Renal cortical epithelial cell (primary cell): ENCODE measurements at regions not wholly inside any gene's neighbourhood (a gene's known extent, or its start where the extent isn't known, plus 50 kb on each side); places are given as distances from the start of the nearest gene placed in this dataset.

ENCODE experiments used
- DNase-seq: peaks from one replicate; pipeline ENCODE4 v3.0.0-alpha.2; 2011; ENCODE audit warnings: low read depth

DNA sequence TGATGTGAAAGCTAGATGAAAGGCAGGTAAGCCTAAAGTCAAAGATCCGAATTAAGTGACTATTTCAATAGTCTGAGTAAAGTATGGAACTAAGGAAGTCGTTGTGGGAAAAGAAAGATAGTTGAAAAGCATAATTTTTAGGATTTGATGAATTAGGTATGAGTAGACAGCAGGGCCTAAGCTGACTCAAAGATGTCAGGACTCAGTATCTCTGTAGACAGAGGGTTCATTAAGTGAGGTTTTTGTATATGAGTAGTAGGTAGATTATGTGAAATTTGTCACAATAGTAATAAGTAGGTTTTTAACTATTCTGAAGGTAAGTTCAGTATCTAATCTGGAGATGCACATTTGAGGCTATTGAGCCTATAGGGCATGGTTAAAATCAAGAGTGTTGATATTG, 196.4 kb downstream of the RASSF9 start:
- DNase-seq: peak; percentile 22

DNA sequence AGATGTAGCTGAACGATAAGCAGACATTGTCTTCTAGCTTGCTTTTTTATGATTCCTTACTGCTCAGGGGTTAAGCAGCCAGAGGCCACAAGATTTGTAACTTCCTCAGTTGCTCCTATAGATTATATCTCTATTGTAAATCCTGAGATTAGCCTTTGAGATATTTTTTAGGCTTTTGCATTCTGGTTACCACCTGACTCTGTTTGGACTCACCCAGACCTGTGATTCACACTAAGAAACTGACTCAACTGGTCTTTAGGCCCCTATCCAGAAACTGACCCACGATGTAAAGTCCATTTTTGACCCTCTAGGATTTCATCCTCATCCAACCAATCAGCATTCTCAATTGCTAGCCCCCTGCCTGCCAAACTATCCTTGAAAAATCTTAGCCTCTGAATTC, 194.4 kb downstream of the RASSF9 start:
- DNase-seq: no peak

DNA sequence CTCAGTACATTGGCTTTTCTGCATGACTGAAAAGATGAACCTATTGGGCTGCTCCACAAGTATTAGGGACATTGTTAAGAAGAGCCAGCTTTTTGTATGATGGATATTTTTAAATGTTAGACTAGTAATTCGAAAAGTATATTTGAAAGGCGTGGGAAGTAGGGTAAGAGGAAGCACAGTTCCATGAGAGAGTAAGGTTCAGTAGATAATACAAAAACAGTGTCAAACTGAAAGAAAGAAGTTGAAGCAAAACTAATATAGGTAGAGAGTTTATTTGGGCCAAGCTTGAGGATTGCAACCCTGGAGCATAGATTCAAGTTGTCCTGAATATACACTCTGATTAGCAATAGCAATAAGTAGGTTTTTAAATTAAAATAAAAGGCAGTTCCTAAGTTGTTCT, 193.9 kb downstream of the RASSF9 start:
- no peak for DNase-seq

DNA sequence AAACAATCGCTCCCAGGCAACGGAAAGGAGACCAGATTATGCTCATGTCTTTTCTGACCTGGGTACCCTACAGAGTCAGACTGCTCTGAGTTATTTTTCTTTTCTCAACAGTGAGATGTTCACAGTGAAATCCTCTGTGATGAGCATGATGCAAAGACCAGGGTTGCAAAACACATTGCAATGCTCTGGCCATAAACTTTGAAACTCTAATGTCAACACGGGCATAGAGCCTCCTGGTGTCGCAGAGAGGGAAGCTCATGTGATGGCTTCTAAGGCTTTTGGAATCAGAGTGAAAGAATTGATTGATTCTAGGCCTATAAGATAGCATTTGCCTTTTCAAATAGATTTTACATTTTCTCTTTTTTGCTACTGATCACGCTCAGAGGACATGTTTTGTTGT, 193.4 kb downstream of the RASSF9 start:
- peak; percentile 22 for DNase-seq

- DNase-seq: no peak
Observed at GRCh38 chr12:85644508-85644907, 191.7 kb downstream of the RASSF9 start.

DNA sequence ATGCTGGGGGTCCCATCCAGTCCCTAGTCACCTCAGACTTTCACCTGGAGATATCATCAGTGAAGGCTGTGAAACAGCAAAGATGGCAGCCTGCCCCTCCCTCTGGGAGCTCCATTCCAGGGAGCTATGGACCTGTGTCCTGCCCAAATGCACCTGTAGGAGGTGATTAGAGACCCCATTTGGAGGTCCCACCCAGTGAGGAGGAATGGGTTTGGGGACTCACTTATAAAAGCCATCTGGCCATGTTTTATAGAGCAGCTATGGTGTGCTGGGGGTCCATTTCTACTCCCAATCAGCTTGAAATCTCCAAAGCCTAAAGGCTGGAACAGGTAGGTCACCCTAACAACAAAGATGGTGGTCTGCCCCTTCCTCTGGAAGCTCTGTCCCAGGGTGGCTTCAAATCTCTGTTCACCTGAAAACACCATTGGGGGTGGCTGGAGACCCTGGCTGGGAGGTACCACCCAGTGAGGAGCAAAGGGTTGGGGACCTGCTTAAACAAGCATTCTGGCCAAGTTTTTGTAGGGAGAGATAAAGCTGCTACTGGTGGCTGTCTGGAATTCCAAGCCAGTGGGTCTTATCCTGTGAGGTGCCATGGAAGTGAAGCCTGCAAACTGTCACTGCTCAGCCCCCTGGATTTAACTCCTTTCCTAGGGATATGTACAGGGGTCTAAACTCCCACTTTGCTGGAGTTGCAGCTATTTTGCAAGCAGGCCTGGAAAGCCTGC, 182.3 kb downstream of the RASSF9 start:
- no peak for DNase-seq

DNA sequence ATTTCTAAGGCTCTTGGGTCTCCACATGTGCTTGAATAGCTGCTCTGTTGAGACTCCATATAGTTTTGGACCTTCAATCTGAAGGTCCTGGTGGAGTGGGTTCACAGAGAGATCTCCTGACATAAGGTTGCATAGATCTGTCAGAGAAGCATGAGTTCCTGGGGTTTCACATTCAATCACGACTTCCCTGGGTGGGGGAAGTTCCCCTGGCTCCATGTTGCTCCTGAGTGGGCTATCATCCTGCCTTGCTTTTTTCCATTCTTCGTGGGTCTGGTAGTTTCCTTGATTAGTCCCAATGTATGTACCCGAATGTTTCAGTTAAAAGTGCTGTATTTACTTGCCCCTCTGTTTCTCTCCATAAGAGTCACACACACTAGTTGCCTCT, 181.8 kb downstream of the RASSF9 start:
- DNase-seq: no peak

DNA sequence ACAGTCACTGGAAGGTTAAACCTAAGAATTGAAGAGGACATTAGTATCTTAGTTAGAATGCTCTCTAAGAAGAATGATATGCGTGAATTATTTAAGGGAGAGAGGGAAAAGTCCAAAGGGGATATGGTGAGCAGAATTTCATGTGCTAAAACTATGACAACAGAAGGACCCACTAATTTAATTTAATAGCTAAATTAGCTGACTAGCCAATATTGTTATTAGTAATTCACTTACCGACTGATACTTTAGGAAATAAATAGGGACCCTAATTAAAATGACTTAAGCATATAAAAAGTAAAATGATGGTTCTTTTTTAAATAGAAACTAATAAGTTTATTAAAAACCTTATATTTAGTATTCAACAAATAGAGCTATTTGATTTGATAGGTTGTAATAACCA, 179.6 kb downstream of the RASSF9 start:
- DNase-seq: no peak

GRCh38 chr12:85657251-85657650, 179.0 kb downstream of the RASSF9 start:
- no peak for DNase-seq

- DNase-seq: no peak
Observed at GRCh38 chr12:85657836-85658630, 178.2 kb downstream of the RASSF9 start.

GRCh38 chr12:85659754-85660530, 176.3 kb downstream of the RASSF9 start:
- no peak for DNase-seq

DNA sequence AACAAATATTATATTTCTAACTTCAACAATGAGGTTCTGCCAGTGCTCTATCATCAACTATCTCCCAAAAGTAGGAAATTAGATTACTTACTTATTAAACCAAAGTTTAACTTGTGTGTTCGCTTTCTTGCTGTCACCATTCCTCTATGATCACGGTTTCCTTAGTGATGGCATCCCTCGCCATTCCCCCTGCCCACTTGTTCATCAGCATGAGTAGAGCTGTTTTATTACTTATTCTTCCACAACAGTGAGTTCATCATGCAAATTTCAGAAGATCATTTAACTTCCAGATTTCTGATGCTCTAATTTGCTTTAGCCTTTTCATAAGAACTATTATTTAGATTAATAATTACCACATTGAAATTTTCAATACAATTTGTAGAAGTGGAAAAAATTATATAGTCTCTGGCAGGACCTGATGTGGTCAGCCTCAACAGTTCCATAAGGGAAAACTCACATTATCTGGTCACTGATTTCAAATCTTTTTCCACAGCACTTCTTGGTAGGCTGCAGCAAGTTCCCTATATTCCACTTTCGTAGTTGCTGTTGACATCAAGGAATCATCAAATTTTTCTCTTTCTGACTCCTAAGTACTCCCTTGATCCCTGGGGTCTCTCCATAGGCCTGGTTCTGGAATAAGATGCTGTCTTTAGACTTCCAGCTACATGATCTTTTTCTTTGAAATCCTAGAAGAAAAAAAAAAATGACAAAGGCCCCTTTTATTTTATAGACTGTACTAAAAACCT, 174.6 kb downstream of the RASSF9 start:
- DNase-seq: no peak

DNA sequence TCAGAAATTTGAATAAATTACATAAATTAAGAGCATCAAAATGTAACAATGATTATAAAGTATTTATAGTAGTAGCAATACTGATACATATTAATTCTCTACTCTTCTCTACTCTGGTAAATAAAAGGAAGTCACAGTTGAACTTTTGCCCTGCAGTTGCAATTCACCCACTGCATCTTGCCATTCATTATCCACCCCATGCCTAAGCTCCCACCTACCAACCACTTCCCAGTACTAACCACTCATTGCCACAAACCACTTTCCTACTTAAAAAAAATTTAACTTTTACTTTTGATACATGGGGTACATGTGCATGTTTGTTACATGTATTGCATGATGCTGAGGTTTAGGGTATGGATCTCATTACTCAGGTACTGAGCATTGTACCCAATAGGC, 174.0 kb downstream of the RASSF9 start:
- DNase-seq: no peak

DNA sequence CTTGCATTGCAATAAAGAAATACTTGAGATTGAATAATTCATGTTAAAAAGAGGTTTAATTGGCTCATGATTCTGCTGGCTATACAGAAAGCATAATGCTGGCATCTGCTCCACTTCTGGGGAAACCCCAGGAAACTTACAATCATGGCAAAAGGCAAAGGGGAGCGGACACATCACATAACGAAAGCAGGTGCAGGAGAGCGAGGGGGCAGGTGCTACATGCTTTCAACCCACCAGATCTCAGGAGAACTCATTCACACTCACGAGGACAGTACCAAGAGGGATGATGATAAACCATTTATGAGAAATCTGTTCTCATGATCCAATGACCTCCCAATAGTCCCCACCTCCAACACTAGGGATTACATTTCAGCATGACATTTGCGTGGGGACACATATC, 172.6 kb downstream of the RASSF9 start:
- DNase-seq: no peak

- DNase-seq: no peak
Observed at GRCh38 chr12:85664429-85664828, 171.8 kb downstream of the RASSF9 start.

DNA sequence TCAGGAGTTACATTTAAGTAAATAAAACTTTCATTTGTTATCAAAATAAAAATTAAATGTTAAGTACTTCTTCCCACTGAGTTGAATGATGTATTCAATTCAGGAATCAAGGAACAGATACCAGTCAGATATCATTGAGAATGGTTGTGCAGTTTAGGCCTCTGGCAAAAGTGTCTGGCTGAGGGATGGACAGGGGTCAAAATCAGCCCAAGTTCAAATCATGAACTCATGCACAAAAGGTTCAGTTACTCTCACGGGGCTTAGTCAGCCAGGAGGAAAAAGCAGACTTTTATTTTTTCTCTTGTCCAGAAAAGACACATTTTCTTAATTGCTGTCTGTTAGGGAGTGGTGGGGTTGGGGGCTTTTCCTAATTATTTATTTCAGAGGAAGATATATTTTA, 166.3 kb downstream of the RASSF9 start:
- no peak for DNase-seq

DNA sequence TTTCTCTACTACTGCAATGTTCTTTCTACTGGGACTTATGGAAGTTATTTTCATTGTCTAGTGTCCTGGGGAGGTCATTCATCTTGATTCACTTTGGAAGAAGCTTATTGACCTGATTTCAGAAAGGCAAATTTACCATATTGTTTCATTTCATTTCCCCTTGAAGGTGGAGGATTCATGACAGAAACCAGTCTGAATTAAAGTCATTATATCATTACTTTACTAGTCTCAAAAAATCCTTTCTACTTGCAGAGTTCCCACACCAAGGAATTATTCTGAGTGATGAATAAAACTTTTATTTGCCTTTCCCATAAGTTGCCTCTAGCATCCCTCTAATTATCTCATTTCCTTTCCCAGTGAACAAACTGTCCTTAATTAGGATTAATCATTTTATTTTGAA, 163.8 kb downstream of the RASSF9 start:
- no peak for DNase-seq

DNA sequence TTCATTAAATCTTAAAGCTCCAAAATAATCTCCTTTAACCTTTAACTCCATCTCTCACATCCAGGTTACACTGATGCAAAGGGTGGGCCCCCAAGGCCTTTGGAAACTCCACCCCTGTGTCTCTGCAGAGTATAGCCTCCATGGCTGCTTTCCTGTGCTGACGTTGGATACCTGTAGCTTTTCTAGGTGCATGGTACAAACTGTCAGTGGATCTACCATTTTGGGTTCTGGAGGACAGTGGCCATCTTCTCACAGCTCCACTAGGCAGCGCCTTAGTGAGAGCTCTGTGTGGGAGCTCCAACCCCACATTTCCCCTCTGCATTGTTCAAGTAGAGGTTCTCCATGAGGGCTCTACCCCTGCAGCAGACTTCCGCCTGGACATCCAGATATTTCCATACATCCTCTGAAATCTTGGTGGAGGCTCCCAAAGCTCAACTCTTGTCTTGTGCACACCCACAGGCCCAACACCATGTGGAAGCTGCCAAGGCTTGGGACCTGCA, 162.2 kb downstream of the RASSF9 start:
- no peak for DNase-seq

- no peak for DNase-seq
Observed at GRCh38 chr12:85676816-85677749, 159.1 kb downstream of the RASSF9 start.

DNA sequence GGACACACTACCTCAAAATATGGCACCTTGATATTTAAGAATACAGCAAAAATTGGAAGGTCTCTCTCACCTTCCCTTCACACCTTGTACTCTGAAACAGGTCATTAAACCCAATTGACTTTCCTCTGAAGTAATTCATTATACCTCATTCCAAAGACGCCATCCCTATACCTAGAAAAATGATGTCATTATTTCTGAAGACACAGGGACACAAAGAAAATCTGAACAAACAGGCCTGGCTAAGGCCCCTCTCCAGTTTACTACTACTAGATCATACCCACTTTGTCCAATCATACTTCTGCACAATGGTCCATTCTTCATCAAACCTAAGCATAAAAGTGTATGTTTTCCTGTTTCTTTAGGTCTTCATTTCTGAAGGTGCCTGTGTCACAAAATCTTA, 156.9 kb downstream of the RASSF9 start:
- DNase-seq: no peak

DNA sequence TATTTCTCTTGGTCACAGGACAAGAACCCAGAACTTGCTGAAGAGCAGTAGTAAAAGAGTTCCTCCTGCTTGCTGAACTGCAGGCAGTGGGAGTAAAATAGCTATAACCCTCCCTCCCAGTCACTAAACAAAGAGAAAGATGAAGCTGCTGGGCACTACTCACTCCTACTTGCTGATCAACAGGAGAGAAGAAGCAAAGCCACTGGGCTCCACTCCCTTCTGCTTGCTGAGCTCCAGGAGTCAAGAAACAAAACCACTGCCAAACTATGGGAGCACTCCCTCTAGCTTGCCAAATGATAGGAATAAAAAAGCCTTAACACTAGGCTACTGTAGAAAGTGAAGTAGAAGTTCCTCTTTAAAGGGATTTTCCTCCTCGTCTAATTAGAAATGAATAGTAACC, 155.3 kb downstream of the RASSF9 start:
- DNase-seq: no peak
